Liver (tissue), 8 donors: ENCODE measurements at regions not wholly inside any gene's neighbourhood (a gene's known extent, or its start where the extent isn't known, plus 50 kb on each side); places are given as distances from the start of the nearest gene placed in this dataset.

Experiments used
- DNase-seq: peaks from one replicate; pipeline ENCODE4 v3.0.0-alpha.2; 2017; ENCODE audit warnings: low spot score
- H3K27ac ChIP-seq, 2 donors: one replicate each; pipeline ENCODE4 v1.7.0; 2013; ENCODE audit warnings: inconsistent platforms in 2 of 2, low read length in 2 of 2, control low read depth in 1 of 2, low read depth in 1 of 2, mild to moderate bottlenecking in 1 of 2
- H3K27me3 ChIP-seq, 4 donors: one replicate each; pipeline versions ENCODE4 v1.6.1 to v1.7.0; 2013; ENCODE audit warnings: low read length in 3 of 4, inconsistent platforms in 1 of 4, mild to moderate bottlenecking in 1 of 4, moderate library complexity in 1 of 4; ENCODE audit not compliant: control insufficient read depth in 4 of 4, insufficient read depth in 4 of 4
- H3K36me3 ChIP-seq, 4 donors: one replicate each; pipeline versions ENCODE4 v1.6.1 to v1.7.0; 2013; ENCODE audit warnings: low read length in 3 of 4, mild to moderate bottlenecking in 3 of 4, low read depth in 1 of 4, moderate library complexity in 1 of 4; ENCODE audit not compliant: control insufficient read depth in 4 of 4, insufficient read depth in 3 of 4
- H3K4me1 ChIP-seq, 4 donors: one replicate each; pipeline versions ENCODE4 v1.6.1 to v1.7.0; 2013; ENCODE audit warnings: low read length in 3 of 4, mild to moderate bottlenecking in 3 of 4, moderate library complexity in 1 of 4; ENCODE audit not compliant: control insufficient read depth in 4 of 4, insufficient read depth in 4 of 4
- H3K4me3 ChIP-seq, 3 donors: one replicate each; pipeline versions ENCODE4 v1.6.1 to v1.7.0; 2013; ENCODE audit warnings: low read length in 3 of 3, control low read depth in 1 of 3, low read depth in 1 of 3, mild to moderate bottlenecking in 1 of 3
- H3K9ac ChIP-seq, 2 donors: one replicate each; pipeline ENCODE4 v1.7.0; 2013; ENCODE audit warnings: low read length in 2 of 2, mild to moderate bottlenecking in 2 of 2, moderate library complexity in 2 of 2, control low read depth in 1 of 2, low read depth in 1 of 2
- H3K9me3 ChIP-seq, 4 donors: one replicate each; pipeline versions ENCODE4 v1.6.1 to v1.7.0; 2013; ENCODE audit warnings: low read length in 3 of 4; ENCODE audit not compliant: control insufficient read depth in 4 of 4
- ATF3 ChIP-seq: IDR thresholded peaks from 2 replicates; pipeline ENCODE4 v1.6.1; 2016; ENCODE audit warnings: antibody characterized with exemption
- CTCF ChIP-seq: fragments of 150-350 bp; IDR thresholded peaks from 2 replicates; pipeline ENCODE4 v1.5.1; 2017; ENCODE audit warnings: improper control_type of control experiment, low read depth, low read length; ENCODE audit not compliant: missing input control
- EGR1 ChIP-seq, 2 donors: IDR thresholded peaks; 2 replicates each; pipeline ENCODE4 v1.6.1; 2016 to 2018; ENCODE audit warnings: antibody characterized with exemption in 2 of 2, low read depth in 2 of 2
- FOXA1 ChIP-seq: IDR thresholded peaks from 2 replicates; pipeline ENCODE4 v1.6.1; 2016; ENCODE audit warnings: antibody characterized with exemption
- FOXA2 ChIP-seq: IDR thresholded peaks from 2 replicates; pipeline ENCODE4 v1.6.1; 2016; ENCODE audit warnings: antibody characterized with exemption
- GABPA ChIP-seq, 2 donors: IDR thresholded peaks in 1 of 2; conservative IDR thresholded peaks in 1 of 2; 2 replicates each; pipeline ENCODE4 v1.6.1; 2016; ENCODE audit warnings: antibody characterized with exemption in 2 of 2, mild to moderate bottlenecking in 1 of 2, moderate library complexity in 1 of 2
- HNF4A ChIP-seq, 2 donors: conservative IDR thresholded peaks; 2 replicates each; pipeline ENCODE4 v1.6.1; 2016; ENCODE audit warnings: antibody characterized with exemption in 2 of 2, mild to moderate bottlenecking in 2 of 2
- HNF4G ChIP-seq: IDR thresholded peaks from 2 replicates; pipeline ENCODE4 v1.6.1; 2016; ENCODE audit warnings: antibody characterized with exemption
- JUND ChIP-seq, 2 donors: IDR thresholded peaks; 2 replicates each; pipeline ENCODE4 v1.6.1; 2016; ENCODE audit warnings: antibody characterized with exemption in 2 of 2
- MAX ChIP-seq: IDR thresholded peaks from 2 replicates; pipeline ENCODE4 v1.6.1; 2016; ENCODE audit warnings: antibody characterized with exemption
- NR2F2 ChIP-seq: IDR thresholded peaks from 2 replicates; pipeline ENCODE4 v1.6.1; 2016; ENCODE audit warnings: antibody characterized with exemption
- RAD21 ChIP-seq, 2 donors: IDR thresholded peaks; 2 replicates each; pipeline ENCODE4 v1.6.1; 2016; ENCODE audit warnings: antibody characterized with exemption in 2 of 2, mild to moderate bottlenecking in 2 of 2
- REST ChIP-seq: IDR thresholded peaks from 2 replicates; pipeline ENCODE4 v1.6.1; 2016; ENCODE audit warnings: antibody characterized with exemption, mild to moderate bottlenecking
- SP1 ChIP-seq: IDR thresholded peaks from 2 replicates; pipeline ENCODE4 v1.6.1; 2018; ENCODE audit warnings: antibody characterized with exemption, mild to moderate bottlenecking
- TAF1 ChIP-seq: conservative IDR thresholded peaks from 2 replicates; pipeline ENCODE4 v1.6.1; 2016; ENCODE audit warnings: antibody characterized with exemption, mild to moderate bottlenecking
- YY1 ChIP-seq: IDR thresholded peaks from 2 replicates; pipeline ENCODE4 v1.6.1; 2016; ENCODE audit warnings: antibody characterized with exemption, mild to moderate bottlenecking
- ZBTB33 ChIP-seq: IDR thresholded peaks from 2 replicates; pipeline ENCODE4 v1.6.1; 2016; ENCODE audit warnings: antibody characterized with exemption
- WGBS: extraction: QIAGEN DNeasy Blood & Tissue Kit; methylation state at CpG from one replicate; pipeline ENCODE4 v1.1.7; 2013; 5-methylcytosine and 5-hydroxymethylcytosine counted together
- donor health status: healthy.
- donor health status: healthy.
- donor health status: healthy.
- donor health status: healthy.
- donor health status: healthy.

- no peaks in the 10 kb centered on the region for H3K4me1 ChIP-seq
- TF ChIP-seq HNF4A (conservative IDR thresholded peaks at IDR 0.05) (no peak), FOXA2 (no peak), JUND (IDR thresholded peaks at IDR 0.05) (no peak), YY1 (no peak), ATF3 (no peak), SP1 (no peak), MAX (no peak), HNF4G (no peak), GABPA (IDR thresholded peaks at IDR 0.05 in 1 of 2, conservative IDR thresholded peaks at IDR 0.05 in 1 of 2) (no peak), TAF1 (no peak), EGR1 (IDR thresholded peaks at IDR 0.05; ENCODE audit: low read depth in 2 of 2) (no peak), FOXA1 (no peak), CTCF (no peak), NR2F2 (no peak), RAD21 (IDR thresholded peaks at IDR 0.05) (no peak), REST (no peak), ZBTB33 (no peak)
- H3K9me3 ChIP-seq: peaks cover 0 to under 1% (median 0%) of the 10 kb centered on the region in 4 donors
- H3K9ac ChIP-seq: no peak overlapping the region
- H3K27me3 ChIP-seq: peaks cover 0 to 2% (median 0%) of the 10 kb centered on the region in 4 donors
- no peak for DNase-seq
- H3K4me3 ChIP-seq: no peak overlapping the region
- H3K27ac ChIP-seq: no peak overlapping the region
- no peaks in the 10 kb centered on the region for H3K36me3 ChIP-seq
- 79% methylated on average over 5 of the region's 5 CpGs for WGBS
Observed at GRCh38 chr11:133679896-133680295, 147.6 kb upstream of the OPCML start.

- no peaks in the 10 kb centered on the region for H3K36me3 ChIP-seq
- peaks cover 0 to 3% (median 0%) of the 10 kb centered on the region in 4 donors for H3K9me3 ChIP-seq
- peaks cover 0 to 2% (median 0%) of the 10 kb centered on the region in 4 donors for H3K27me3 ChIP-seq
- no peak overlapping the region for H3K27ac ChIP-seq
- no peak for DNase-seq
- H3K4me1 ChIP-seq: no peaks in the 10 kb centered on the region
- no peak overlapping the region for H3K4me3 ChIP-seq
- WGBS: 84% methylated on average over 2 of the region's 2 CpGs
- no peak overlapping the region for H3K9ac ChIP-seq
- TF ChIP-seq HNF4G: no peak
- no peak for TF ChIP-seq TAF1
- TF ChIP-seq ATF3: no peak
- TF ChIP-seq SP1: no peak
- TF ChIP-seq HNF4A (conservative IDR thresholded peaks at IDR 0.05): no peak
- no peak for TF ChIP-seq NR2F2
- no peak for TF ChIP-seq JUND (IDR thresholded peaks at IDR 0.05)
- TF ChIP-seq FOXA1: no peak
- TF ChIP-seq EGR1 (IDR thresholded peaks at IDR 0.05; ENCODE audit: low read depth in 2 of 2): no peak
- no peak for TF ChIP-seq YY1
- TF ChIP-seq FOXA2: no peak
- no peak for TF ChIP-seq ZBTB33
- no peak for TF ChIP-seq MAX
Observed at GRCh38 chr11:133678191-133678590, 145.9 kb upstream of the OPCML start.
